GM23338 (cell line): ENCODE measurements at regions not wholly inside any gene's neighbourhood (a gene's known extent, or its start where the extent isn't known, plus 50 kb on each side); places are given as distances from the start of the nearest gene placed in this dataset.

Experiments
- ATAC-seq: fragments of 200-7000 bp; cut with Tn5 transposase; 3 replicates; pipeline ENCODE4 v1.9.1; 2020
- DNase-seq: peaks from one replicate; pipeline ENCODE4 v3.0.0-alpha.2; 2015; ENCODE audit warnings: low spot score
- H2AFZ ChIP-seq: fragments of 200-600 bp; sonication (generic); 2 replicates; pipeline ENCODE4 v1.8.0; 2016; ENCODE audit warnings: antibody characterized with exemption, mild to moderate bottlenecking, moderate library complexity
- H3F3A ChIP-seq: fragments of 200-600 bp; sonication (generic); replicated peaks from 2 replicates; pipeline ENCODE4 v1.8.0; 2017; ENCODE audit warnings: antibody characterized with exemption, mixed run types, low read depth
- H3K27ac ChIP-seq: fragments of 200-600 bp; sonication (generic); 2 replicates; pipeline ENCODE4 v1.6.1; 2016; ENCODE audit warnings: low read depth
- H3K27me3 ChIP-seq: fragments of 200-600 bp; sonication (generic); 2 replicates; pipeline ENCODE4 v1.8.0; 2016; ENCODE audit warnings: mild to moderate bottlenecking, mixed run types, moderate library complexity; ENCODE audit not compliant: insufficient read depth
- H3K36me3 ChIP-seq: fragments of 200-600 bp; sonication (generic); 2 replicates; pipeline ENCODE4 v1.8.0; 2016; ENCODE audit warnings: mild to moderate bottlenecking; ENCODE audit not compliant: insufficient read depth
- H3K4me1 ChIP-seq: fragments of 200-600 bp; sonication (generic); 2 replicates; pipeline ENCODE4 v1.8.0; 2016; ENCODE audit warnings: mild to moderate bottlenecking, moderate library complexity; ENCODE audit not compliant: insufficient read depth
- H3K4me2 ChIP-seq: fragments of 200-600 bp; sonication (generic); 2 replicates; pipeline ENCODE4 v1.7.1; 2017; ENCODE audit warnings: mixed run types
- H3K4me3 ChIP-seq: fragments of 200-600 bp; sonication (generic); 2 replicates; pipeline ENCODE4 v1.6.1; 2016; ENCODE audit warnings: mixed run types
- H3K79me2 ChIP-seq: fragments of 200-600 bp; sonication (generic); replicated peaks from 2 replicates; pipeline ENCODE4 v1.8.0; 2017; ENCODE audit warnings: mild to moderate bottlenecking; ENCODE audit not compliant: insufficient read depth
- H3K9me2 ChIP-seq: fragments of 200-600 bp; sonication (generic); 2 replicates; pipeline ENCODE4 v1.8.0; 2017; ENCODE audit not compliant: insufficient read depth
- H4K20me1 ChIP-seq: fragments of 200-600 bp; sonication (generic); replicated peaks from 2 replicates; pipeline ENCODE4 v1.8.0; 2017; ENCODE audit warnings: mild to moderate bottlenecking; ENCODE audit not compliant: insufficient read depth
- H3K27ac Mint-ChIP-seq: 2 replicates; pipeline ENCODE4 v1.8.0; 2020; ENCODE audit warnings: inconsistent platforms, mild to moderate bottlenecking, moderate library complexity, mixed read lengths
- H3K27me3 Mint-ChIP-seq: 3 replicates; pipeline ENCODE4 v1.8.0; 2022; ENCODE audit warnings: low read depth, mild to moderate bottlenecking, moderate library complexity, mixed read lengths, inconsistent platforms; ENCODE audit not compliant: insufficient read depth, poor library complexity
- H3K36me3 Mint-ChIP-seq: 3 replicates; pipeline ENCODE4 v1.8.0; 2021; ENCODE audit warnings: low read depth, mild to moderate bottlenecking, inconsistent platforms, moderate library complexity, mixed read lengths
- H3K4me1 Mint-ChIP-seq: 3 replicates; pipeline ENCODE4 v1.8.0; 2020; ENCODE audit warnings: mild to moderate bottlenecking, inconsistent platforms, mixed read lengths
- H3K4me3 Mint-ChIP-seq: 3 replicates; pipeline ENCODE4 v1.8.0; 2021; ENCODE audit warnings: moderate library complexity, mild to moderate bottlenecking, inconsistent platforms, mixed read lengths
- H3K9me3 Mint-ChIP-seq: 3 replicates; pipeline ENCODE4 v1.8.0; 2020; ENCODE audit warnings: moderate library complexity, mild to moderate bottlenecking, inconsistent platforms, mixed read lengths
- EZH2 ChIP-seq: fragments of 200-600 bp; sonication (generic); IDR thresholded peaks from one replicate; pipeline ENCODE4 v1.8.0; 2017; ENCODE audit warnings: antibody characterized with exemption, mild to moderate bottlenecking, low read depth; ENCODE audit not compliant: unreplicated experiment
- STAT1 ChIP-seq: IDR thresholded peaks from one replicate; pipeline ENCODE4 v1.6.1; 2016; ENCODE audit warnings: antibody characterized with exemption; ENCODE audit not compliant: unreplicated experiment
- ZNF114 ChIP-seq: fragments of 250-450 bp; sonication (Bioruptor Pico); IDR thresholded peaks from 2 replicates; pipeline ENCODE4 v1.5.0; 2020; ENCODE audit warnings: mild to moderate bottlenecking, moderate library complexity
- ZNF331 ChIP-seq: fragments of 250-450 bp; sonication (Bioruptor Pico); IDR thresholded peaks from 2 replicates; pipeline ENCODE4 v1.5.0; 2020; ENCODE audit warnings: low read depth, mild to moderate bottlenecking, moderate library complexity
- TF ChIP-seq, protein P1 (sequence below), 2 experiments: fragments of 200-600 bp in 1 of 2; sonication (generic) in 1 of 2; conservative IDR thresholded peaks; 2 replicates each; pipeline versions ENCODE4 v1.5.1 to v1.6.1; 2016 to 2017; ENCODE audit warnings: antibody characterized with exemption in 2 of 2, low read depth in 2 of 2, mild to moderate bottlenecking in 2 of 2, moderate library complexity in 1 of 2
- TF ChIP-seq, protein P2 (sequence below): IDR thresholded peaks from one replicate; pipeline ENCODE4 v1.6.1; 2018; ENCODE audit warnings: antibody characterized with exemption; ENCODE audit not compliant: unreplicated experiment

DNA sequence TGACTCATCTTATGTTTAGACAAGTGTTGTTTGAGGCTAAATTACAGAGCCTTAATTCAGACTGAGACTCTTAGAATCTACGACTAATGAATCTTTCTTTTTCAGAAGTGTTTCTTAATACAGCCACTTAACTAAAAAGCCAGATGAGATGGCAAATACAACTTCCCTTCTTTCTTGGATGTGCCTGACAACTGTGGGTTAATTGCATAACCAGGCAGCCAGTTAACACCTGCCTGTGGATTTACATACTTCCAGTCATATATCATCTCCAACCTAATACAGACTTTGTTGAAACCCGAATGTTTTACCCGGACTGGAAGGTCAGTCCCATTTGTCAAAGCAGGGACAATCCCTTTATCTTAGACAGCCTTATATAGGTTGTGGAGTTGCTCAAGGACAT is 297.6 kb downstream of the VPS13C start:
- no peaks in the 10 kb centered on the region for H3K36me3 ChIP-seq
- TF ChIP-seq, protein P1, sequence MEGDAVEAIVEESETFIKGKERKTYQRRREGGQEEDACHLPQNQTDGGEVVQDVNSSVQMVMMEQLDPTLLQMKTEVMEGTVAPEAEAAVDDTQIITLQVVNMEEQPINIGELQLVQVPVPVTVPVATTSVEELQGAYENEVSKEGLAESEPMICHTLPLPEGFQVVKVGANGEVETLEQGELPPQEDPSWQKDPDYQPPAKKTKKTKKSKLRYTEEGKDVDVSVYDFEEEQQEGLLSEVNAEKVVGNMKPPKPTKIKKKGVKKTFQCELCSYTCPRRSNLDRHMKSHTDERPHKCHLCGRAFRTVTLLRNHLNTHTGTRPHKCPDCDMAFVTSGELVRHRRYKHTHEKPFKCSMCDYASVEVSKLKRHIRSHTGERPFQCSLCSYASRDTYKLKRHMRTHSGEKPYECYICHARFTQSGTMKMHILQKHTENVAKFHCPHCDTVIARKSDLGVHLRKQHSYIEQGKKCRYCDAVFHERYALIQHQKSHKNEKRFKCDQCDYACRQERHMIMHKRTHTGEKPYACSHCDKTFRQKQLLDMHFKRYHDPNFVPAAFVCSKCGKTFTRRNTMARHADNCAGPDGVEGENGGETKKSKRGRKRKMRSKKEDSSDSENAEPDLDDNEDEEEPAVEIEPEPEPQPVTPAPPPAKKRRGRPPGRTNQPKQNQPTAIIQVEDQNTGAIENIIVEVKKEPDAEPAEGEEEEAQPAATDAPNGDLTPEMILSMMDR (conservative IDR thresholded peaks at IDR 0.05; ENCODE audit: low read depth in 2 of 2), result no peak
- Mint-ChIP-seq H3K27me3 (peaks cover 2% of the 10 kb centered on the region), H3K4me1 (peaks cover 14% of the 10 kb centered on the region), H3K27ac (no peak overlapping the region), H3K9me3 (no peaks in the 10 kb centered on the region), H3K4me3 (no peak overlapping the region), H3K36me3 (no peaks in the 10 kb centered on the region)
- no peak overlapping the region for H2AFZ ChIP-seq
- H3F3A ChIP-seq, result no peaks in the 10 kb centered on the region
- no peak overlapping the region for H3K27ac ChIP-seq
- ATAC-seq, result no peak
- no peaks in the 10 kb centered on the region for H3K27me3 ChIP-seq
- H3K79me2 ChIP-seq, result no peaks in the 10 kb centered on the region
- 0 out of 2 replicates have a peak, but pooled peaks cover 4% of the 10 kb centered on the region for H3K9me2 ChIP-seq
- DNase-seq, result no peak
- H4K20me1 ChIP-seq, result no peaks in the 10 kb centered on the region
- H3K4me2 ChIP-seq, result no peak overlapping the region
- no peaks in the 10 kb centered on the region for H3K4me1 ChIP-seq
- no peak overlapping the region for H3K4me3 ChIP-seq

DNA sequence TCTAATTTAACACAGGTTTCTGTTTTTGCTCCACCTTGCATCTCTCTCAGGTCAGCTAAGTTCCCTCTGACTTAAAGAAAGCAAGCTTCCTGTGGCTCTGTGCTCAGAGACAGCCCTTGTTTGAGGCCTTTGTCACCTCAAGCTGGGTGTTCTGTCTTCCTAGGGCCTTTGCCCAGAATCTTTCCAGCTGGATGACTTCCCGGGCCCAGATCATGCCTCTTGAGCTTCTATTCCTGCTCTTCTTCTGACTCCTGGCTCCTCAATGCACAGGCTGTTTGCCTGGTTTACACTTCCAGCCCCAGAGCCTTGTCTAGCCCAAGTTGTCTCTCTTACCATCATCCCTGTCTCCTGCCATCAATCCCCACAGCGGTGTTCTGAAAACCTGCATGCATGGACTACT is 300.6 kb downstream of the VPS13C start:
- Histone ChIP-seq H3K4me3 (no peak overlapping the region), H3K9me2 (0 out of 2 replicates have a peak, but pooled peaks cover 4% of the 10 kb centered on the region), H4K20me1 (no peaks in the 10 kb centered on the region), H2AFZ (no peak overlapping the region), H3K27ac (no peak overlapping the region), H3F3A (no peaks in the 10 kb centered on the region), H3K27me3 (no peaks in the 10 kb centered on the region), H3K4me2 (no peak overlapping the region), H3K4me1 (no peaks in the 10 kb centered on the region), H3K79me2 (no peaks in the 10 kb centered on the region), H3K36me3 (no peaks in the 10 kb centered on the region)
- no peak overlapping the region for H3K27ac Mint-ChIP-seq
- TF ChIP-seq ZNF331 (CRISPR knock-in tag) (no peak), EZH2 (no peak), STAT1 (no peak), ZNF114 (CRISPR knock-in tag) (no peak)
- TF ChIP-seq, protein P2, sequence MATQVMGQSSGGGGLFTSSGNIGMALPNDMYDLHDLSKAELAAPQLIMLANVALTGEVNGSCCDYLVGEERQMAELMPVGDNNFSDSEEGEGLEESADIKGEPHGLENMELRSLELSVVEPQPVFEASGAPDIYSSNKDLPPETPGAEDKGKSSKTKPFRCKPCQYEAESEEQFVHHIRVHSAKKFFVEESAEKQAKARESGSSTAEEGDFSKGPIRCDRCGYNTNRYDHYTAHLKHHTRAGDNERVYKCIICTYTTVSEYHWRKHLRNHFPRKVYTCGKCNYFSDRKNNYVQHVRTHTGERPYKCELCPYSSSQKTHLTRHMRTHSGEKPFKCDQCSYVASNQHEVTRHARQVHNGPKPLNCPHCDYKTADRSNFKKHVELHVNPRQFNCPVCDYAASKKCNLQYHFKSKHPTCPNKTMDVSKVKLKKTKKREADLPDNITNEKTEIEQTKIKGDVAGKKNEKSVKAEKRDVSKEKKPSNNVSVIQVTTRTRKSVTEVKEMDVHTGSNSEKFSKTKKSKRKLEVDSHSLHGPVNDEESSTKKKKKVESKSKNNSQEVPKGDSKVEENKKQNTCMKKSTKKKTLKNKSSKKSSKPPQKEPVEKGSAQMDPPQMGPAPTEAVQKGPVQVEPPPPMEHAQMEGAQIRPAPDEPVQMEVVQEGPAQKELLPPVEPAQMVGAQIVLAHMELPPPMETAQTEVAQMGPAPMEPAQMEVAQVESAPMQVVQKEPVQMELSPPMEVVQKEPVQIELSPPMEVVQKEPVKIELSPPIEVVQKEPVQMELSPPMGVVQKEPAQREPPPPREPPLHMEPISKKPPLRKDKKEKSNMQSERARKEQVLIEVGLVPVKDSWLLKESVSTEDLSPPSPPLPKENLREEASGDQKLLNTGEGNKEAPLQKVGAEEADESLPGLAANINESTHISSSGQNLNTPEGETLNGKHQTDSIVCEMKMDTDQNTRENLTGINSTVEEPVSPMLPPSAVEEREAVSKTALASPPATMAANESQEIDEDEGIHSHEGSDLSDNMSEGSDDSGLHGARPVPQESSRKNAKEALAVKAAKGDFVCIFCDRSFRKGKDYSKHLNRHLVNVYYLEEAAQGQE, result no peak
- H3K4me1 Mint-ChIP-seq, result peaks cover 6% of the 10 kb centered on the region
- ATAC-seq (no peak), DNase-seq (no peak)
- peaks cover 2% of the 10 kb centered on the region for H3K27me3 Mint-ChIP-seq
- H3K36me3 Mint-ChIP-seq, result no peaks in the 10 kb centered on the region
- no peaks in the 10 kb centered on the region for H3K9me3 Mint-ChIP-seq
- no peak overlapping the region for H3K4me3 Mint-ChIP-seq
